ENCODE measurements at regions not wholly inside any gene's neighbourhood (a gene's known extent, or its start where the extent isn't known, plus 50 kb on each side); places are given as distances from the start of the nearest gene placed in this dataset.
"Not testable (repeated sequence)": the region's sequence is repeated elsewhere in the genome, so short reads cannot be mapped to it uniquely, and the experiment has no call there.

GRCh38 chr16:80250381-80250780, 290.4 kb upstream of the DYNLRB2 start:
- Mint-ChIP-seq H3K9me3 (no peaks in the 10 kb centered on the region), H3K4me3 (no peak overlapping the region)

GRCh38 chr16:80243303-80243702, 297.5 kb upstream of the DYNLRB2 start:
- not testable (repeated sequence) for H3K9me3 Mint-ChIP-seq; H3K27me3 Mint-ChIP-seq; H3K4me3 Mint-ChIP-seq; DNase-seq (ENCODE audit: low spot score in 2 of 2); H3K4me1 Mint-ChIP-seq; H3K36me3 Mint-ChIP-seq (ENCODE audit: insufficient read depth); ATAC-seq (replicated peaks; ENCODE audit: extremely low read depth, poor library complexity, severe bottlenecking); H3K27ac Mint-ChIP-seq (ENCODE audit: low read depth)

More at GRCh38 chr16:80250381-80250780, 290.4 kb upstream of the DYNLRB2 start:
- H3K27me3 Mint-ChIP-seq = peaks cover 43% of the 10 kb centered on the region
- DNase-seq (ENCODE audit: low spot score in 2 of 2) (no peak), ATAC-seq (replicated peaks; ENCODE audit: extremely low read depth, poor library complexity, severe bottlenecking) (no peak)
- H3K4me1 Mint-ChIP-seq = no peaks in the 10 kb centered on the region
- no peak overlapping the region for H3K27ac Mint-ChIP-seq (ENCODE audit: low read depth)
- peaks cover 2% of the 10 kb centered on the region for H3K36me3 Mint-ChIP-seq (ENCODE audit: insufficient read depth)

- not testable (repeated sequence) for DNase-seq (ENCODE audit: low spot score in 2 of 2); H3K36me3 Mint-ChIP-seq (ENCODE audit: insufficient read depth); H3K4me1 Mint-ChIP-seq; H3K9me3 Mint-ChIP-seq; H3K4me3 Mint-ChIP-seq; H3K27ac Mint-ChIP-seq (ENCODE audit: low read depth); H3K27me3 Mint-ChIP-seq; ATAC-seq (replicated peaks; ENCODE audit: extremely low read depth, poor library complexity, severe bottlenecking)
Observed at GRCh38 chr16:80242279-80242678, 298.5 kb upstream of the DYNLRB2 start.

- Mint-ChIP-seq H3K36me3 (ENCODE audit: insufficient read depth) (peaks cover 2% of the 10 kb centered on the region), H3K4me3 (no peak overlapping the region), H3K27me3 (no peaks in the 10 kb centered on the region), H3K4me1 (no peaks in the 10 kb centered on the region), H3K27ac (ENCODE audit: low read depth) (no peak overlapping the region), H3K9me3 (no peaks in the 10 kb centered on the region)
- DNase-seq (ENCODE audit: low spot score in 2 of 2) = no peak
- no peak for ATAC-seq (replicated peaks; ENCODE audit: extremely low read depth, poor library complexity, severe bottlenecking)
Observed at GRCh38 chr16:80233097-80233835, 307.5 kb upstream of the DYNLRB2 start.

GRCh38 chr16:80231888-80232287, 308.9 kb upstream of the DYNLRB2 start:
- Mint-ChIP-seq H3K36me3 (ENCODE audit: insufficient read depth) (peaks cover 2% of the 10 kb centered on the region), H3K27ac (ENCODE audit: low read depth) (no peak overlapping the region), H3K27me3 (peaks cover 5% of the 10 kb centered on the region), H3K9me3 (peaks cover 3% of the 10 kb centered on the region), H3K4me1 (no peaks in the 10 kb centered on the region), H3K4me3 (no peak overlapping the region)
- no peak for DNase-seq (ENCODE audit: low spot score in 2 of 2)
- ATAC-seq (replicated peaks; ENCODE audit: extremely low read depth, poor library complexity, severe bottlenecking) = no peak

- H3K4me1 Mint-ChIP-seq = no peaks in the 10 kb centered on the region
- no peak for ATAC-seq (replicated peaks; ENCODE audit: extremely low read depth, poor library complexity, severe bottlenecking)
- H3K36me3 Mint-ChIP-seq (ENCODE audit: insufficient read depth) = peaks cover 2% of the 10 kb centered on the region
- peaks cover 11% of the 10 kb centered on the region for H3K27me3 Mint-ChIP-seq
- peaks cover 10% of the 10 kb centered on the region for H3K9me3 Mint-ChIP-seq
- DNase-seq (ENCODE audit: low spot score in 2 of 2) = no peak
- no peak overlapping the region for H3K27ac Mint-ChIP-seq (ENCODE audit: low read depth)
- H3K4me3 Mint-ChIP-seq = no peak overlapping the region
Observed at GRCh38 chr16:80231121-80231520, 309.7 kb upstream of the DYNLRB2 start.

GRCh38 chr16:80230328-80231120, 310.3 kb upstream of the DYNLRB2 start:
- peaks cover 11% of the 10 kb centered on the region for H3K27me3 Mint-ChIP-seq

GRCh38 chr16:80226499-80226898, 314.3 kb upstream of the DYNLRB2 start:
- DNase-seq (ENCODE audit: low spot score in 2 of 2) (no peak), ATAC-seq (replicated peaks; ENCODE audit: extremely low read depth, poor library complexity, severe bottlenecking) (no peak)
- no peak overlapping the region for H3K27ac Mint-ChIP-seq (ENCODE audit: low read depth)
- peaks cover 19% of the 10 kb centered on the region for H3K9me3 Mint-ChIP-seq
- no peaks in the 10 kb centered on the region for H3K36me3 Mint-ChIP-seq (ENCODE audit: insufficient read depth)
- no peak overlapping the region for H3K4me3 Mint-ChIP-seq
- H3K4me1 Mint-ChIP-seq = no peaks in the 10 kb centered on the region
- H3K27me3 Mint-ChIP-seq = peaks cover 24% of the 10 kb centered on the region

More at GRCh38 chr16:80230328-80231120, 310.3 kb upstream of the DYNLRB2 start:
- Mint-ChIP-seq H3K36me3 (ENCODE audit: insufficient read depth) (peaks cover 2% of the 10 kb centered on the region), H3K4me3 (no peak overlapping the region), H3K4me1 (no peaks in the 10 kb centered on the region), H3K27ac (ENCODE audit: low read depth) (no peak overlapping the region), H3K9me3 (peaks cover 13% of the 10 kb centered on the region)
- DNase-seq (ENCODE audit: low spot score in 2 of 2) (no peak), ATAC-seq (replicated peaks; ENCODE audit: extremely low read depth, poor library complexity, severe bottlenecking) (no peak)

- H3K9me3 Mint-ChIP-seq = no peaks in the 10 kb centered on the region
- no peak overlapping the region for H3K4me3 Mint-ChIP-seq
- no peaks in the 10 kb centered on the region for H3K36me3 Mint-ChIP-seq (ENCODE audit: insufficient read depth)
- no peak overlapping the region for H3K27ac Mint-ChIP-seq (ENCODE audit: low read depth)
- no peaks in the 10 kb centered on the region for H3K4me1 Mint-ChIP-seq
- ATAC-seq (replicated peaks; ENCODE audit: extremely low read depth, poor library complexity, severe bottlenecking) = no peak
- DNase-seq (ENCODE audit: low spot score in 2 of 2) = no peak
- peaks cover 34% of the 10 kb centered on the region for H3K27me3 Mint-ChIP-seq
Observed at GRCh38 chr16:80210787-80211186, 330.0 kb upstream of the DYNLRB2 start.

GRCh38 chr16:80208743-80209142, 332.1 kb upstream of the DYNLRB2 start:
- no peaks in the 10 kb centered on the region for H3K9me3 Mint-ChIP-seq
- H3K4me1 Mint-ChIP-seq = no peaks in the 10 kb centered on the region
- no peaks in the 10 kb centered on the region for H3K36me3 Mint-ChIP-seq (ENCODE audit: insufficient read depth)

GRCh38 chr16:80208015-80208414, 332.8 kb upstream of the DYNLRB2 start:
- Mint-ChIP-seq H3K27me3 (peaks cover 25% of the 10 kb centered on the region), H3K4me1 (no peaks in the 10 kb centered on the region), H3K36me3 (ENCODE audit: insufficient read depth) (no peaks in the 10 kb centered on the region), H3K4me3 (no peak overlapping the region), H3K27ac (ENCODE audit: low read depth) (no peak overlapping the region), H3K9me3 (no peaks in the 10 kb centered on the region)
- ATAC-seq (replicated peaks; ENCODE audit: extremely low read depth, poor library complexity, severe bottlenecking) (no peak), DNase-seq (ENCODE audit: low spot score in 2 of 2) (no peak)

More at GRCh38 chr16:80208743-80209142, 332.1 kb upstream of the DYNLRB2 start:
- ATAC-seq (replicated peaks; ENCODE audit: extremely low read depth, poor library complexity, severe bottlenecking) (no peak), DNase-seq (ENCODE audit: low spot score in 2 of 2) (no peak)
- Mint-ChIP-seq H3K27ac (ENCODE audit: low read depth) (no peak overlapping the region), H3K4me3 (no peak overlapping the region), H3K27me3 (peaks cover 33% of the 10 kb centered on the region)

GRCh38 chr16:80203821-80204220, 337.0 kb upstream of the DYNLRB2 start:
- Mint-ChIP-seq H3K9me3 (no peaks in the 10 kb centered on the region), H3K4me3 (no peak overlapping the region)
- ATAC-seq (replicated peaks; ENCODE audit: extremely low read depth, poor library complexity, severe bottlenecking) = no peak

More at GRCh38 chr16:80203821-80204220, 337.0 kb upstream of the DYNLRB2 start:
- Mint-ChIP-seq H3K4me1 (no peaks in the 10 kb centered on the region), H3K27ac (ENCODE audit: low read depth) (no peak overlapping the region), H3K36me3 (ENCODE audit: insufficient read depth) (no peaks in the 10 kb centered on the region), H3K27me3 (peaks cover 13% of the 10 kb centered on the region)
- DNase-seq (ENCODE audit: low spot score in 2 of 2) = no peak

Measured in central memory CD8-positive, alpha-beta T cell (primary cell).